Neural progenitor cell (in vitro differentiated cells): ENCODE measurements at regions not wholly inside any gene's neighbourhood (a gene's known extent, or its start where the extent isn't known, plus 50 kb on each side); places are given as distances from the start of the nearest gene placed in this dataset.

ENCODE experiments used
- DNase-seq: peaks from one replicate; pipeline ENCODE4 v3.0.0-alpha.2; 2016; ENCODE audit warnings: low spot score
- H2AFZ ChIP-seq: fragments of 200-600 bp; sonication (generic); replicated peaks from 2 replicates; pipeline ENCODE4 v1.6.1; 2016; ENCODE audit warnings: antibody characterized with exemption
- H3F3A ChIP-seq: fragments of 200-600 bp; sonication (generic); 2 replicates; pipeline ENCODE4 v1.6.1; 2016; ENCODE audit warnings: antibody characterized with exemption, low read depth
- H3K27ac ChIP-seq: fragments of 200-600 bp; sonication (generic); 2 replicates; pipeline ENCODE4 v1.5.1; 2016; ENCODE audit warnings: mild to moderate bottlenecking
- H3K27me3 ChIP-seq: fragments of 200-600 bp; sonication (generic); 2 replicates; pipeline ENCODE4 v1.6.1; 2016; ENCODE audit warnings: mild to moderate bottlenecking, moderate library complexity
- H3K36me3 ChIP-seq: fragments of 200-600 bp; sonication (generic); 2 replicates; pipeline ENCODE4 v1.5.1; 2016
- H3K4me1 ChIP-seq: fragments of 200-600 bp; sonication (generic); 2 replicates; pipeline ENCODE4 v1.6.1; 2016; ENCODE audit warnings: mixed run types
- H3K4me2 ChIP-seq: fragments of 200-600 bp; sonication (generic); 2 replicates; pipeline ENCODE4 v1.6.1; 2016
- H3K4me3 ChIP-seq: fragments of 200-600 bp; sonication (generic); 2 replicates; pipeline ENCODE4 v1.5.1; 2016
- H3K79me2 ChIP-seq: fragments of 200-600 bp; sonication (generic); 2 replicates; pipeline ENCODE4 v1.6.1; 2016; ENCODE audit warnings: low read depth
- H3K9ac ChIP-seq: fragments of 200-600 bp; sonication (generic); 2 replicates; pipeline ENCODE4 v1.6.1; 2016
- H3K9me3 ChIP-seq: fragments of 200-600 bp; sonication (generic); 2 replicates; pipeline ENCODE4 v1.5.1; 2016; ENCODE audit warnings: low read depth
- H4K20me1 ChIP-seq: fragments of 200-600 bp; sonication (generic); 2 replicates; pipeline ENCODE4 v1.6.1; 2016; ENCODE audit warnings: low read depth
- H3K27ac Mint-ChIP-seq: 3 replicates; pipeline ENCODE4 v1.8.0; 2021; ENCODE audit warnings: mixed read lengths
- H3K27me3 Mint-ChIP-seq: 2 replicates; pipeline ENCODE4 v1.8.0; 2022; ENCODE audit warnings: low read depth, mild to moderate bottlenecking, inconsistent platforms, moderate library complexity, mixed read lengths; ENCODE audit not compliant: insufficient read depth
- H3K36me3 Mint-ChIP-seq: 3 replicates; pipeline ENCODE4 v1.8.0; 2021; ENCODE audit warnings: mixed read lengths
- H3K4me1 Mint-ChIP-seq: 3 replicates; pipeline ENCODE4 v1.8.0; 2021; ENCODE audit warnings: mixed read lengths
- H3K4me3 Mint-ChIP-seq: 3 replicates; pipeline ENCODE4 v1.8.0; 2021; ENCODE audit warnings: mild to moderate bottlenecking, moderate library complexity, mixed read lengths
- H3K9me3 Mint-ChIP-seq: 3 replicates; pipeline ENCODE4 v1.8.0; 2020; ENCODE audit warnings: mixed read lengths
- CTCF ChIP-seq: fragments of 200-600 bp; sonication (generic); IDR thresholded peaks from 2 replicates; pipeline ENCODE4 v1.5.1; 2017; ENCODE audit warnings: antibody characterized with exemption, mild to moderate bottlenecking
- EZH2 ChIP-seq: fragments of 200-600 bp; sonication (generic); IDR thresholded peaks from 2 replicates; pipeline ENCODE4 v1.6.1; 2017; ENCODE audit warnings: antibody characterized with exemption, mild to moderate bottlenecking, moderate library complexity
- EZH2phosphoT487 ChIP-seq: fragments of 200-600 bp; sonication (generic); IDR thresholded peaks from 2 replicates; pipeline ENCODE4 v1.6.1; 2017; ENCODE audit warnings: antibody characterized with exemption

DNA sequence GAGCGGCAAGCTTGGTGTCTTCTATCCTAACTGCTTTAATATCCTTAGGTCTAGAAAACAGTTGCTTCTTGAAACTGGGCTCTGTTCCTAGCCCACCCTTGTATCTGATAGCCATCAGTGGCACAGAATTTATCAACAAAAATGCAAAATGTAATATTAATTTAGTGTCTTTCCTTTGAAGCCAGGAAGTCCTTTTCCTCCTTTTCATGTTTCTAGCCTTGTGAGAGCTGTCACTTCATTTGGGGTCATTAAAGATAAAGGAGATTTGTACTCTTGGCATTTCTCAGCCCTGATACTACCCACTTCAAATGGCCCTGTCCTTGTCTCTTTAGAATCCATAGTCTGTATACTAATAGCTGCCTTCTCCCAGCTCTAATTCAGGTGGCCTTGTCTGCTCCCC lies 111.0 kb downstream of the GAS1 start:
- H3K27me3 Mint-ChIP-seq = no peaks in the 10 kb centered on the region
- Histone ChIP-seq H3K4me2 (no peak overlapping the region), H3F3A (no peaks in the 10 kb centered on the region), H3K9ac (no peak overlapping the region), H3K36me3 (no peaks in the 10 kb centered on the region), H3K9me3 (no peaks in the 10 kb centered on the region), H3K79me2 (no peaks in the 10 kb centered on the region), H3K4me1 (no peaks in the 10 kb centered on the region), H3K27ac (no peak overlapping the region), H4K20me1 (no peaks in the 10 kb centered on the region), H2AFZ (no peak overlapping the region), H3K4me3 (no peak overlapping the region), H3K27me3 (no peaks in the 10 kb centered on the region)
- peak overlapping the region; percentile 57 for H3K27ac Mint-ChIP-seq
- H3K36me3 Mint-ChIP-seq = no peaks in the 10 kb centered on the region
- no peak for DNase-seq
- peaks cover 18% of the 10 kb centered on the region for H3K4me1 Mint-ChIP-seq
- no peaks in the 10 kb centered on the region for H3K9me3 Mint-ChIP-seq
- no peak overlapping the region for H3K4me3 Mint-ChIP-seq
- TF ChIP-seq EZH2 = no peak
- no peak for TF ChIP-seq CTCF
- no peak for TF ChIP-seq EZH2phosphoT487

DNA sequence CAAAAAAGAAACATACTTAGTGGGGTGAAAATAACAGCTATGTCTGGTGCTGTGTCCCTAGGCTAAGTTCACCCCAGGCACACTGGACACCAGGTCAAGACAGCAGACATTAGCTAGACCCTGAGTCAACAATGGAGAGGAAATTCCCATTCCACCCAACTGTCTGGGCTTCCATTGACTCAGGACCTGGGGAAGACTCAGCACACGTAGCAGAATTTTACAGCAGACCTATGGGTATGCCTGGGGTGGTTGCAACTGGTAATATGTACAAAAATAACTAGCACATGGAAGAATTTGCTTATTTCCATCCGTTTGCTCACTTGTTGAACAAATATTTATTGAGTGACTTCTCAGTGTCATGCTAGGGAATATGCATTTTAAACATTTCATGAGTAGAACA lies 117.0 kb downstream of the GAS1 start:
- no peak overlapping the region for H3K27ac Mint-ChIP-seq
- Histone ChIP-seq H3K4me1 (no peaks in the 10 kb centered on the region), H2AFZ (no peak overlapping the region), H3K4me3 (no peak overlapping the region), H3K9ac (no peak overlapping the region), H3F3A (no peaks in the 10 kb centered on the region), H4K20me1 (no peaks in the 10 kb centered on the region), H3K36me3 (no peaks in the 10 kb centered on the region), H3K27me3 (no peaks in the 10 kb centered on the region), H3K79me2 (no peaks in the 10 kb centered on the region), H3K27ac (no peak overlapping the region), H3K4me2 (no peak overlapping the region), H3K9me3 (no peaks in the 10 kb centered on the region)
- TF ChIP-seq EZH2phosphoT487 = no peak
- peaks cover 8% of the 10 kb centered on the region for H3K9me3 Mint-ChIP-seq
- H3K4me1 Mint-ChIP-seq = peaks cover 8% of the 10 kb centered on the region
- no peak for DNase-seq
- no peaks in the 10 kb centered on the region for H3K36me3 Mint-ChIP-seq
- no peak overlapping the region for H3K4me3 Mint-ChIP-seq
- peaks cover 4% of the 10 kb centered on the region for H3K27me3 Mint-ChIP-seq

DNA sequence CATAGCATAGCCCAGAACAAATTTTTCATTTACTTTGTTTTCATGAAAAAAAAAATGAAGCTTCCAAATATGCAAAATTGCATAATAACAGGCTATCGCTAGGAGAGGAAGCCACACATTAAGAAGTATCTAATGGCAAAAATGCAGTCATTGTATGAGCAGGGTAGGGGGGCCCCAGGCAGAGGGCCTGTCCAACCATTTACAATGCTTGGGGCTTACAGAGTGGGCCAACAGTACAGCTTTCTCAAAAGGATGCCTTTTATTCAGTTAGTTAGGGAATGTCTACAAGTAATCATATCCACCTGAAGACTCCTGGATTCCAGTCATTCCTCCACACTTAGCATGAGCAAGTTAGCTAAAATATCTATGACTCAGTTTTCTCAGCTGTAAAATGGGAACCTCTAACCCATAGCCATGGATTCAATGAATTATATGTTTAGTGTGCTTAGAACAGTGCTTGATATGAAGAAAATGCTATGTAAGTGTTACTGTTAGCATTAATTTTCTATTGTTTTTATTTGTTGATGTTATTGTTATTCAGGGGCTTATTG lies 117.7 kb downstream of the GAS1 start:
- peaks cover 4% of the 10 kb centered on the region for H3K27me3 Mint-ChIP-seq
- Histone ChIP-seq H3K4me2 (no peak overlapping the region), H2AFZ (no peak overlapping the region), H3K27me3 (no peaks in the 10 kb centered on the region), H3K4me3 (no peak overlapping the region), H3K9ac (no peak overlapping the region), H3K36me3 (no peaks in the 10 kb centered on the region), H3K9me3 (no peaks in the 10 kb centered on the region), H3K27ac (no peak overlapping the region), H4K20me1 (no peaks in the 10 kb centered on the region), H3F3A (no peaks in the 10 kb centered on the region), H3K79me2 (no peaks in the 10 kb centered on the region), H3K4me1 (no peaks in the 10 kb centered on the region)
- H3K36me3 Mint-ChIP-seq = no peaks in the 10 kb centered on the region
- no peak overlapping the region for H3K4me3 Mint-ChIP-seq
- no peak for TF ChIP-seq EZH2phosphoT487
- TF ChIP-seq CTCF = no peak
- TF ChIP-seq EZH2 = no peak
- H3K27ac Mint-ChIP-seq = no peak overlapping the region
- no peak for DNase-seq
- H3K4me1 Mint-ChIP-seq = peaks cover 8% of the 10 kb centered on the region
- H3K9me3 Mint-ChIP-seq = peaks cover 9% of the 10 kb centered on the region

GRCh38 chr9:86828631-86829030 lies 118.7 kb downstream of the GAS1 start:
- Mint-ChIP-seq H3K36me3 (no peaks in the 10 kb centered on the region), H3K4me1 (peaks cover 8% of the 10 kb centered on the region), H3K4me3 (no peak overlapping the region), H3K9me3 (peaks cover 11% of the 10 kb centered on the region), H3K27ac (no peak overlapping the region), H3K27me3 (peaks cover 4% of the 10 kb centered on the region)
- Histone ChIP-seq H3K9me3 (no peaks in the 10 kb centered on the region), H3K36me3 (no peaks in the 10 kb centered on the region), H3K9ac (no peak overlapping the region), H2AFZ (no peak overlapping the region), H4K20me1 (no peaks in the 10 kb centered on the region), H3F3A (no peaks in the 10 kb centered on the region), H3K4me3 (no peak overlapping the region), H3K4me2 (no peak overlapping the region), H3K27ac (no peak overlapping the region), H3K79me2 (no peaks in the 10 kb centered on the region), H3K4me1 (no peaks in the 10 kb centered on the region), H3K27me3 (no peaks in the 10 kb centered on the region)
- DNase-seq = no peak
- TF ChIP-seq EZH2phosphoT487 = no peak
- no peak for TF ChIP-seq EZH2
- TF ChIP-seq CTCF = no peak
